ENCODE measurements at regions not wholly inside any gene's neighbourhood (a gene's known extent, or its start where the extent isn't known, plus 50 kb on each side); places are given as distances from the start of the nearest gene placed in this dataset.

- no peak overlapping the region for H3K4me2 ChIP-seq (ENCODE audit: insufficient read depth in 1 of 2, low read depth in 2 of 2, low read length in 2 of 2)
- peak overlapping the region; percentile 36; the same call in 1 of the 2 replicates for H2BK5ac ChIP-seq (ENCODE audit: low read depth, low read length)
- H3K14ac ChIP-seq (ENCODE audit: insufficient read length) = no peak overlapping the region
- ChIA-PET CTCF (ENCODE audit: partially characterized antibody) (interaction anchor here (0.7 to 10.4 kb wide), 31 partner anchors 9 to 469 kb away, joined by 3 to 145 read pairs (median 6); partner anchors contain the start of gene IL6), POLR2A (ENCODE audit: partially characterized antibody) (interaction anchor here (0.6 to 2.5 kb wide), 4 partner anchors 25 to 75 kb away, joined by 3 to 18 read pairs (median 6); no protein-coding TSS in a partner anchor)
- no peak overlapping the region for H2AK5ac ChIP-seq (ENCODE audit: low read depth, low read length)
- H3K27ac ChIP-seq (ENCODE audit: low read depth, low read length) = no peak overlapping the region
- no peak overlapping the region for H3K4me3 ChIP-seq (ENCODE audit: extremely low read depth in 1 of 4, insufficient read depth in 2 of 4, low read depth in 3 of 4, low read length in 4 of 4)
- no peak overlapping the region for H4K8ac ChIP-seq (ENCODE audit: extremely low read depth, insufficient read depth, low read length)
- H3K9ac ChIP-seq (replicated peaks in 1 of 4; ENCODE audit: extremely low read depth in 1 of 4, low read depth in 3 of 4, low read length in 3 of 4) = no peak overlapping the region
- no peaks in the 10 kb centered on the region for H3K36me3 ChIP-seq (ENCODE audit: control insufficient read depth in 2 of 4, insufficient read depth in 4 of 4, low read length in 3 of 4)
- FAIRE-seq (no peak), DNase-seq (ENCODE audit: low read depth in 1 of 2, low spot score in 2 of 2) (no peak)
- no peak overlapping the region for H3K56ac ChIP-seq (replicated peaks; ENCODE audit: insufficient read length, low read depth, low read length)
- no peaks in the 10 kb centered on the region for H3K79me1 ChIP-seq (ENCODE audit: low read depth, low read length)
- H4K5ac ChIP-seq (ENCODE audit: insufficient read length, low read depth, low read length) = no peak overlapping the region
- peaks cover 4 to 22% (median 13%) of the 10 kb centered on the region in 4 experiments; a peak in 6 of 7 replicates for H3K4me1 ChIP-seq (replicated peaks in 1 of 4; ENCODE audit: control insufficient read depth in 3 of 4, insufficient read depth in 4 of 4, low read length in 3 of 4)
- peak overlapping the region; percentile 4 for H4K91ac ChIP-seq (replicated peaks; ENCODE audit: insufficient read length, low read length)
- H3K27me3 ChIP-seq (replicated peaks in 1 of 4; ENCODE audit: control insufficient read depth in 3 of 4, extremely low read depth in 1 of 4, insufficient read depth in 3 of 4, low read length in 3 of 4) = no peaks in the 10 kb centered on the region
- 0 out of 2 replicates have a peak overlapping the region, but pooled peaks have one; percentile 12 for H2BK12ac ChIP-seq (ENCODE audit: low read depth, low read length)
- no peak overlapping the region for H2BK120ac ChIP-seq (replicated peaks; ENCODE audit: low read depth, low read length)
- H2BK20ac ChIP-seq (ENCODE audit: low read length) = peak overlapping the region; percentile 55; the same call in 1 of the 2 replicates
- no peak overlapping the region for H3K18ac ChIP-seq (ENCODE audit: extremely low read depth, low read length)
- H3K4ac ChIP-seq (replicated peaks; ENCODE audit: insufficient read length, low read depth, low read length) = no peak overlapping the region
- no peaks in the 10 kb centered on the region for H3K9me3 ChIP-seq (ENCODE audit: insufficient read depth in 2 of 2, low read depth in 1 of 2, low read length in 1 of 2)
- no peaks in the 10 kb centered on the region for H3K79me2 ChIP-seq (ENCODE audit: control insufficient read depth in 1 of 2, insufficient read depth in 2 of 2, low read length in 2 of 2)
- H2AFZ ChIP-seq (ENCODE audit: low read length) = no peak overlapping the region
- no peaks in the 10 kb centered on the region for H4K20me1 ChIP-seq (replicated peaks in 1 of 2; ENCODE audit: control insufficient read depth in 1 of 2, insufficient read depth in 2 of 2, low read length in 2 of 2)
- no peak overlapping the region for H3K23ac ChIP-seq (ENCODE audit: insufficient read length)
- no peaks in the 10 kb centered on the region for H3K23me2 ChIP-seq (ENCODE audit: low read depth, low read length)
- H2BK15ac ChIP-seq (ENCODE audit: low read length) = 0 out of 2 replicates have a peak overlapping the region, but pooled peaks have one; percentile 36
- TF ChIP-seq CEBPB (IDR thresholded peaks at IDR 0.05; ENCODE audit: low read depth, low read length) (no peak), RFX5 (IDR thresholded peaks at IDR 0.05; ENCODE audit: borderline replicate concordance, low read depth, low read length) (no peak), SIN3A (conservative IDR thresholded peaks at IDR 0.05 in 1 of 2, IDR thresholded peaks at IDR 0.05 in 1 of 2; ENCODE audit: low read depth in 1 of 2, low read length in 2 of 2) (no peak), CHD1 (IDR thresholded peaks at IDR 0.05; ENCODE audit: low read depth, low read length) (no peak), RAD21 (IDR thresholded peaks at IDR 0.05 in 1 of 2, conservative IDR thresholded peaks at IDR 0.05 in 1 of 2; ENCODE audit: low read depth in 2 of 2, low read length in 2 of 2) (peak; percentile 43 to 55; a peak in 3 of 4 replicates), PHF8 (conservative IDR thresholded peaks at IDR 0.05; ENCODE audit: low read depth, low read length) (no peak), SP2 (IDR thresholded peaks at IDR 0.05; ENCODE audit: low read length) (no peak), SP1 (IDR thresholded peaks at IDR 0.05; ENCODE audit: low read depth, low read length) (peak; percentile 61), FOSL1 (IDR thresholded peaks at IDR 0.05; ENCODE audit: insufficient read depth, low read depth, low read length) (no peak), CBX5 (IDR thresholded peaks at IDR 0.05; ENCODE audit: low read depth, low read length) (no peak), CHD2 (IDR thresholded peaks at IDR 0.05; ENCODE audit: low read length) (no peak), SIX5 (IDR thresholded peaks at IDR 0.05; ENCODE audit: low read depth, low read length) (no peak), POLR2A (IDR thresholded peaks at IDR 0.05; ENCODE audit: control extremely low read depth in 1 of 2, low read depth in 2 of 2, low read length in 2 of 2) (no peak), ZNF274 (IDR thresholded peaks at IDR 0.05; ENCODE audit: borderline replicate concordance, extremely low read depth, low read length) (no peak), YY1 (IDR thresholded peaks at IDR 0.05; ENCODE audit: low read depth, low read length) (no peak), BRCA1 (IDR thresholded peaks at IDR 0.05; ENCODE audit: low read depth, low read length) (no peak), JUND (IDR thresholded peaks at IDR 0.05; ENCODE audit: low read length) (peak; percentile 89)
Measured at GRCh38 chr7:22586786-22587140, 86.8 kb upstream of the STEAP1B start.
